ENCODE measurements at regions not wholly inside any gene's neighbourhood (a gene's known extent, or its start where the extent isn't known, plus 50 kb on each side); places are given as distances from the start of the nearest gene placed in this dataset.

DNA sequence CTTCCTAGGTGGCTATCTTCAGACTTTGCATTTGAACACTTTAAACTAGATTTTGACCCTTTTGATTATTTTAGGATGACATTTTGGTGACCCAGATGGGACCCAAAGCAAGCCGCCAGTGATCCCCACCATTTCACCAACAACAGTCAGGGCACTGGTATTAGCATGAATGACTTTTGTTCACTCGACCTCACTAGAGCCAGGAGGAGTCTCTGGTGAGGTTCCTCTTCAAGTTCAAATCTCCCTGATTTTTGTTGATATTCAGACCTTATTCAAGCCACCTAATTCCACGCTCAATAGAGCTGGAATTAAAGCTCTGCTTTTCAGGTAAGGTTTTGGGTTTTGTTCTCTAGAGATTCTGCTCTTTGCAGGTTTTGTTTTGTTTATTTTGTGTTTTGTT is 202.3 kb downstream of the MREG start:
- ATAC-seq (ENCODE audit: low read depth) (no peak), DNase-seq (ENCODE audit: low spot score) (no peak)
- no peaks in the 10 kb centered on the region for H3K36me3 ChIP-seq (ENCODE audit: low read depth)
- no peaks in the 10 kb centered on the region for H3K4me1 ChIP-seq (ENCODE audit: insufficient read depth, poor library complexity, severe bottlenecking)
- H3K27ac ChIP-seq (ENCODE audit: poor library complexity, severe bottlenecking) = no peak overlapping the region
- H3K27me3 ChIP-seq (ENCODE audit: insufficient read depth, poor library complexity, severe bottlenecking) = no peaks in the 10 kb centered on the region
- no peaks in the 10 kb centered on the region for H3K9me3 ChIP-seq (ENCODE audit: severe bottlenecking)
- no peak overlapping the region for H3K4me3 ChIP-seq (ENCODE audit: severe bottlenecking)
- no peak for TF ChIP-seq CTCF (IDR thresholded peaks at IDR 0.05; ENCODE audit: poor library complexity, severe bottlenecking)

DNA sequence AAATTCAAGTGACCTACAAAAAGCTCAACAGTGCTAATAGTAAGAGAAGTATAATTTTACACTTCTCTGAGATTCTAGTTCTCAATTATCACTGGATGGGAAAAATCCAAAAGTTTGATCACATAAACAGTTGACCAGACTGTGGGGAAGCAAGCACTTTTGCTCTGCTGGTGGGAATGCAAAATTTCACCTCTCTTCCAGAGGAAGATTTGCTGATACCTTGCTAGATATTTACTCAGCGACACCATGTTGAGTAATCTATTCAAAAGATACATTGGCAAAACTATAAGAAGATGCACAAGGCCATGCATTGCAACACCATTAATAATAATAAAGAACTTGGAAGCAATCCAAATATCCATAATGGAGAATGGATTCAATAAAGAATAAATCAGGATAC is 204.4 kb downstream of the MREG start:
- DNase-seq (ENCODE audit: low spot score) = no peak
- H3K9me3 ChIP-seq (ENCODE audit: severe bottlenecking) = no peaks in the 10 kb centered on the region
- no peaks in the 10 kb centered on the region for H3K27me3 ChIP-seq (ENCODE audit: insufficient read depth, poor library complexity, severe bottlenecking)
- H3K4me1 ChIP-seq (ENCODE audit: insufficient read depth, poor library complexity, severe bottlenecking) = no peaks in the 10 kb centered on the region
- ATAC-seq (ENCODE audit: low read depth) = peak; percentile 52; the same call in 2 of the 3 replicates
- H3K36me3 ChIP-seq (ENCODE audit: low read depth) = no peaks in the 10 kb centered on the region
- peak; percentile 17 for TF ChIP-seq CTCF (IDR thresholded peaks at IDR 0.05; ENCODE audit: poor library complexity, severe bottlenecking)
- no peak overlapping the region for H3K4me3 ChIP-seq (ENCODE audit: severe bottlenecking)
- no peak overlapping the region for H3K27ac ChIP-seq (ENCODE audit: poor library complexity, severe bottlenecking)

DNA sequence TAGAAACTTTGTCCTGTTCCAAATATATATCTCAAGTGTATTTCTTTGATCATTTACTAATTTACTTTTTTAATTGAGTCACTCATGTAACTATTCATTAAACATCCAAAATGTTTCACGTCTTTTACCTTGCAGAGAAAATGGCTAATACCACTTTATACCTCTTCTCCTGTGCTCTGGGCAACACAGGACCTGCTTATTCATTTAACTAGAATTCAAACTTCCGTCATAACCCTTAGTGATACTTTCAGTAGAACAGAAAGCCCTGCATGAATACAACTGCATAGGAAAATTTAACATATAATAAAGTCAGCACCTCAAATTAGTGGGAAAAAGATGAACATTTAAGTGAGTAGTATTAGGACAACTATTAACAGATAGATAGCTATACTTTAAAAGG is 205.2 kb downstream of the MREG start:
- Histone ChIP-seq H3K36me3 (ENCODE audit: low read depth) (no peaks in the 10 kb centered on the region), H3K4me3 (ENCODE audit: severe bottlenecking) (no peak overlapping the region), H3K27ac (ENCODE audit: poor library complexity, severe bottlenecking) (no peak overlapping the region), H3K27me3 (ENCODE audit: insufficient read depth, poor library complexity, severe bottlenecking) (no peaks in the 10 kb centered on the region), H3K4me1 (ENCODE audit: insufficient read depth, poor library complexity, severe bottlenecking) (no peaks in the 10 kb centered on the region), H3K9me3 (ENCODE audit: severe bottlenecking) (no peaks in the 10 kb centered on the region)
- TF ChIP-seq CTCF (IDR thresholded peaks at IDR 0.05; ENCODE audit: poor library complexity, severe bottlenecking) = no peak
- ATAC-seq (ENCODE audit: low read depth) = no peak
- no peak for DNase-seq (ENCODE audit: low spot score)

DNA sequence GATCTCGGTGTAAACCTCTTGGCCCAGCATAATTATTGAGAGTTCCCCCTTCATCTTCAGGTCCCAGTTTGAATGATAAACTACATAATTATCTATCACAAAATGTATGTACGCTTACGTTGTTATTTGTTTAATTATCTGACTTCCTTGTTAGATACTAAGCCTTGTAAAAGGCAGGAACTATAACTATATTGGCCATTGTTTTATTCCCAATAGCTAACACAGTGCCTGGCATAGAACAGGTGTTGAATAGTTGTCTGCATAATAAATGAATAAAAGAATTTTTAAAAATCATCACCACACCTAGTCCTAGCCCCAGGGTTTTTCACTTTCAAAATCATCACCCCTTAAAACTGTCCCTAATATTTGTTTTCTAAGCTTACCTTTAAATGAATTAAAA is 207.9 kb downstream of the MREG start:
- no peak for TF ChIP-seq CTCF (IDR thresholded peaks at IDR 0.05; ENCODE audit: poor library complexity, severe bottlenecking)
- H3K27me3 ChIP-seq (ENCODE audit: insufficient read depth, poor library complexity, severe bottlenecking) = no peaks in the 10 kb centered on the region
- no peaks in the 10 kb centered on the region for H3K36me3 ChIP-seq (ENCODE audit: low read depth)
- H3K4me1 ChIP-seq (ENCODE audit: insufficient read depth, poor library complexity, severe bottlenecking) = no peaks in the 10 kb centered on the region
- DNase-seq (ENCODE audit: low spot score) = no peak
- H3K9me3 ChIP-seq (ENCODE audit: severe bottlenecking) = no peaks in the 10 kb centered on the region
- no peak for ATAC-seq (ENCODE audit: low read depth)
- H3K4me3 ChIP-seq (ENCODE audit: severe bottlenecking) = no peak overlapping the region
- no peak overlapping the region for H3K27ac ChIP-seq (ENCODE audit: poor library complexity, severe bottlenecking)

- Histone ChIP-seq H3K27ac (ENCODE audit: poor library complexity, severe bottlenecking) (no peak overlapping the region), H3K27me3 (ENCODE audit: insufficient read depth, poor library complexity, severe bottlenecking) (no peaks in the 10 kb centered on the region), H3K9me3 (ENCODE audit: severe bottlenecking) (no peaks in the 10 kb centered on the region), H3K36me3 (ENCODE audit: low read depth) (no peaks in the 10 kb centered on the region), H3K4me1 (ENCODE audit: insufficient read depth, poor library complexity, severe bottlenecking) (no peaks in the 10 kb centered on the region), H3K4me3 (ENCODE audit: severe bottlenecking) (no peak overlapping the region)
- DNase-seq (ENCODE audit: low spot score) = no peak
- no peak for ATAC-seq (ENCODE audit: low read depth)
- no peak for TF ChIP-seq CTCF (IDR thresholded peaks at IDR 0.05; ENCODE audit: poor library complexity, severe bottlenecking)
Observed at GRCh38 chr2:215803150-215803549, 210.2 kb downstream of the MREG start.

All from RWPE2 (cell line).